GM18505 (cell line): ENCODE measurements at regions not wholly inside any gene's neighbourhood (a gene's known extent, or its start where the extent isn't known, plus 50 kb on each side); places are given as distances from the start of the nearest gene placed in this dataset.
"Not testable (repeated sequence)": the region's sequence is repeated elsewhere in the genome, so short reads cannot be mapped to it uniquely, and the experiment has no call there.

Source experiments
- ATAC-seq: cut with Tn5 transposase; IDR thresholded peaks from one replicate; pipeline ENCODE4 v1.9.1; 2021; ENCODE audit not compliant: unreplicated experiment
- POLR2A ChIP-seq: IDR thresholded peaks from 4 replicates; pipeline ENCODE4 v1.6.1; 2011; ENCODE audit warnings: borderline replicate concordance; ENCODE audit not compliant: insufficient read depth, insufficient read length; ENCODE audit errors: extremely low read depth

GRCh38 chr3:43796041-43796596, 105.4 kb downstream of the ABHD5 start:
- no peak for ATAC-seq
- no peak for TF ChIP-seq POLR2A

GRCh38 chr3:43797794-43798193, 107.1 kb downstream of the ABHD5 start:
- TF ChIP-seq POLR2A = no peak
- ATAC-seq = no peak

- no peak for TF ChIP-seq POLR2A
- no peak for ATAC-seq
These were observed 120.1 kb downstream of the ABHD5 start for GRCh38 chr3:43810797-43811196.

- no peak for TF ChIP-seq POLR2A
- ATAC-seq = no peak
These were observed 123.7 kb downstream of the ABHD5 start for GRCh38 chr3:43814461-43814860.

- TF ChIP-seq POLR2A = no peak
- no peak for ATAC-seq
These were observed 125.6 kb downstream of the ABHD5 start for GRCh38 chr3:43816372-43816771.

GRCh38 chr3:43817064-43817463, 126.3 kb downstream of the ABHD5 start:
- no peak for TF ChIP-seq POLR2A
- no peak for ATAC-seq

GRCh38 chr3:43817825-43818224, 127.1 kb downstream of the ABHD5 start:
- no peak for ATAC-seq
- TF ChIP-seq POLR2A = no peak

GRCh38 chr3:43818229-43818628, 127.5 kb downstream of the ABHD5 start:
- ATAC-seq = no peak
- no peak for TF ChIP-seq POLR2A

- ATAC-seq = no peak
- TF ChIP-seq POLR2A = no peak
These were observed 147.4 kb downstream of the ABHD5 start for GRCh38 chr3:43838009-43838758.

GRCh38 chr3:43838877-43839276, 148.1 kb downstream of the ABHD5 start:
- no peak for TF ChIP-seq POLR2A
- no peak for ATAC-seq

- TF ChIP-seq POLR2A = no peak
- no peak for ATAC-seq
These were observed 152.6 kb downstream of the ABHD5 start for GRCh38 chr3:43843386-43843785.

- no peak for ATAC-seq
- no peak for TF ChIP-seq POLR2A
These were observed 154.0 kb downstream of the ABHD5 start for GRCh38 chr3:43844757-43845156.

GRCh38 chr3:43845553-43845952, 154.8 kb downstream of the ABHD5 start:
- ATAC-seq = not testable (repeated sequence)

- no peak for TF ChIP-seq POLR2A
- no peak for ATAC-seq
These were observed 161.3 kb downstream of the ABHD5 start for GRCh38 chr3:43852066-43852465.
